CD4-positive, alpha-beta T cell treated with Interleukin-4 for 4 hours (primary cell): ENCODE measurements at regions not wholly inside any gene's neighbourhood (a gene's known extent, or its start where the extent isn't known, plus 50 kb on each side); places are given as distances from the start of the nearest gene placed in this dataset.
"Not testable (repeated sequence)": the region's sequence is repeated elsewhere in the genome, so short reads cannot be mapped to it uniquely, and the experiment has no call there.

Experiments used
- DNase-seq: peaks from one replicate; pipeline ENCODE4 v3.0.0-alpha.2; 2020

- DNase-seq = not testable (repeated sequence)
Observed at GRCh38 chr1:219863816-219864215, 64.5 kb downstream of the SLC30A10 start.

GRCh38 chr1:219862366-219862765, 66.0 kb downstream of the SLC30A10 start:
- DNase-seq = no peak

DNA sequence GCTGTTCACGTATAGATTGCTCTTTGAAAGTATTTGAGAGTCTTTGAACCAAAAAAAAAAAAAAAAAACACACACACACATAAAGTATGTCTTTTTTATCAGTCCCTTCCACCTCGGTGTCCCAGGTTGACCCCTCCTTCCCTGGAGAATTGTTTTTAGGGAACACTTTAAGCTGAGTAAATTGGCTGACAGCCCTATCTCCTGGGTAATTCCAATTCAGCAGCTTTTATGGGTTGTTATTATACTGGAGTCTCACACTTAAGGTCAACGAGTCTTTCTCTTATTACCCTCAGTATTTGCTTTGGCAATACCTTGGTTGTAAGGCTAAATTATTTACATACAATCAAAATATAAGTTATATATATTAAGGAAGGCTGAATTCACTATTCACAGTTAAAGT, 69.4 kb downstream of the SLC30A10 start:
- no peak for DNase-seq

- no peak for DNase-seq
Observed at GRCh38 chr1:219847215-219847855, 81.0 kb downstream of the SLC30A10 start.

DNA sequence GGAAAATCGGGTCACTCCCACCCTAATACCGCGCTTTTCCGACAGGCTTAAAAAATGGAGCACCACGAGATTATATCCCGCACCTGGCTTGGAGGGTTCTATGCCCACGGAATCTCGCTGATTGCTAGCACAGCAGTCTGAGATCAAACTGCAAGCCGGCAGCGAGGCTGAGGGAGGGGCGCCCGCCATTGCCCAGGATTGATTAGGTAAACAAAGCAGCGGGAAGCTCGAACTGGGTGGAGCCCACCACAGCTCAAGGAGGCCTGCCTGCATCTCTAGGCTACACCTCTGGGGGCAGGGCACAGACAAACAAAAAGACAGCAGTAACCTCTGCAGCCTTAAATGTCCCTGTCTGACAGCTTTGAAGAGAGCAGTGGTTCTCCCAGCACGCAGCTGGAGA, 88.8 kb downstream of the SLC30A10 start:
- DNase-seq = not testable (repeated sequence)

DNA sequence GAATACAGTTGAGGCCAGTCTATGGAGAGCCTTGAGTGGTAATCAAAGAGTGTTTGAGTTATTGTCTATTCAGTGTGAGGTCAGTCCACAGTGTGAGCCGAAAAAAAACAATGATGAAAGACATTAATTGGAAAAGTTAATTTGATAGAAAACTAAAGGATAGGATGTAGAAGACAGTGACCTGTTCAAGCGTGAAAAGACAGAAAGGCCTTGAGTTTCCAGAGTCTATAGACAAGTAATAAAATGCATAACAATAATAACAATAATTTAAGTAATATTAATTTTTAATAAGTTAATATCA, 90.4 kb downstream of the SLC30A10 start:
- DNase-seq = no peak

GRCh38 chr1:219837274-219837993, 90.9 kb downstream of the SLC30A10 start:
- peak; percentile 8 for DNase-seq

- DNase-seq = no peak
Observed at GRCh38 chr1:219834314-219834917, 93.9 kb downstream of the SLC30A10 start.

GRCh38 chr1:219833214-219833815, 95.0 kb downstream of the SLC30A10 start:
- DNase-seq = no peak

DNA sequence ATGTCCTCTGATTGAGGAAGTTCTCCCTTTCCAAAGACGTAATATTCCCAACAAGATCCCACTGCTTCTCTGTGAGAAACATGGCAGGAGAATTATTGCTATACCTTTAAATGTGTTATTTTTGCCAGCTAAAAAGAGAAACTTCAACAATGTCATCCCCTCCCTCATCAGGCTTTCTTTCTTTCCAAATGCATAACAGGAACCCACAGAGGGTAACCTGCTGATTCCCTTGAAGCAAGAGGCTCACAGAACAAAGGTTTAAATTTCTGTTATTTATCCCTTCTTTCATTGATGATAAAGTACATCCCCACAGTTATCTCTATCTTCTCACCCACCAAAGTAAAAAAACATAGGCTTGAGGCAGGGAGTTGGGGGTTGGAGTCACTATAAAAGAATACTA, 102.1 kb downstream of the SLC30A10 start:
- no peak for DNase-seq

DNA sequence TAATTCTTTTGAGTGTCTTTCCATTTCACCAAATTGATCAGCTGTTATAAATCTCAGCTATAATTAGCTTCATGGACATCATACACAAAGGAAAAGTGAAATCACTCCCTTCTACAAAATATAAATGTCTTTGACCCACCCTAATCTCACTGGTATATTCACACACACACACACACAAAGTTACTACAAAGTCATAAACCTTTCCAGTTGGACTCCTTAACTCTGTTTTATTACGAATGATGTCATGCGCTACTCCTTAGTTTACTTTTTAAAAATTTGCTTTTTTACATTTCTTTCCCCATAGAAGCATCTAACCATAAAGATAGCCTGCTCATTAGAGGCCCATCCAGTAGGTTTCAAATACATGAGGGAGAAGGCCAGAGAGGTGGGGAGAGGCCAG, 103.0 kb downstream of the SLC30A10 start:
- DNase-seq = no peak

DNA sequence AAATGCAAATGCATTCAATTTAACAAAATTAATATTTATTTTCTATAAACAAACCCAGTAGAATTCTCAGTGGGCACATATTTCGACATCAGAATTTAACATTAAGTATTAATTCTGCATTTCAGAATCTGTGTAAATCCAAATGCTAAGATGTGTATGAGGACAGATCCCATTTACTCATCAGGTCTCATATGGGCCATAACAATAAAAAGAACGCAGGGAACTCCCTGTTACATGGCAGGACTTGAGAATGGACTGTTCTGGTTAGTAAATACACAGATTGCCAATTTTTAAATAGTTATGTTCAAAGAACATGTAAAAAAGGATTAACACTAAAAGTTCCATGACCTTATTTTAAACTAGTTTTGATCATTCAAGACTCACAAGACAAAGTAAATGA, 104.0 kb downstream of the SLC30A10 start:
- no peak for DNase-seq

GRCh38 chr1:219820551-219820950, 107.8 kb downstream of the SLC30A10 start:
- no peak for DNase-seq

GRCh38 chr1:219817914-219818313, 110.4 kb downstream of the SLC30A10 start:
- DNase-seq = no peak

DNA sequence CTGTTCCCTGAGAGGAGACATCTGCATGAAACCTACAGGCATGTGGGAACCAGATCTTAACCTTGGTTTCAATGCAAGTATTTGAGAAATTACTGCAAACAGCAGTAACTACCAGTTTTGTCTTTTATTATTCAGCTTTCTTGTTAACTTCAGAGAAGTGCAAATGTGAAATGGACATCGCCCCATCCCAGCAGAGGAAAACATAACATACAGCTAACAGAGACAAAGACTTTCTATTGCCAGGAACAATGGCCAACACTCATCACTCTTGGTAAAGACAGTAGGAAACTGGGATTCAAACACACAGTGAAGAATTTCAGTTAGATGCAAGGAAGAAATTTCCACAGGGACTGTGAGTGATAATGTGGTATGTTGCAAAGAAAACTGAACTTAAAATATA, 115.1 kb downstream of the SLC30A10 start:
- no peak for DNase-seq

- no peak for DNase-seq
Observed at GRCh38 chr1:219812491-219813203, 115.7 kb downstream of the SLC30A10 start.

- no peak for DNase-seq
Observed at GRCh38 chr1:219812086-219812485, 116.3 kb downstream of the SLC30A10 start.

DNA sequence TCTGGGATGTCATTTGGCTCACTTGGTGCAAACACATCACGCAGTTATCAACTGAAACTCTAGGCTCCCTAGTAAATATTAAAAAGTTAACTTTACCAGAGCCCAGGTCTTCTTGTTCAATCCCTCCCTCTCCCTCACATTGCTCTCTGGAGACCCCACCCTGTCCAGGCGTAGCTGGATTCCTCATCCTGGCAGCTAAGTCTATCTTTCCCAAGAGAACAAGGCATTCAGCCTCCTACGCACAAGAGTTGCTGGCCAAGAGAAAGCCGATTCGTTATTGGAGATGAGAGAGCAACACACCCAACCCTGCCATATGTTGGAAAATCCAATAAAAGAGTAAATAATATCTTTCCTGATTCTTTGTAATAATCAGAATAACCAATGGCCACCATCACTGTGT, 117.9 kb downstream of the SLC30A10 start:
- DNase-seq = no peak

DNA sequence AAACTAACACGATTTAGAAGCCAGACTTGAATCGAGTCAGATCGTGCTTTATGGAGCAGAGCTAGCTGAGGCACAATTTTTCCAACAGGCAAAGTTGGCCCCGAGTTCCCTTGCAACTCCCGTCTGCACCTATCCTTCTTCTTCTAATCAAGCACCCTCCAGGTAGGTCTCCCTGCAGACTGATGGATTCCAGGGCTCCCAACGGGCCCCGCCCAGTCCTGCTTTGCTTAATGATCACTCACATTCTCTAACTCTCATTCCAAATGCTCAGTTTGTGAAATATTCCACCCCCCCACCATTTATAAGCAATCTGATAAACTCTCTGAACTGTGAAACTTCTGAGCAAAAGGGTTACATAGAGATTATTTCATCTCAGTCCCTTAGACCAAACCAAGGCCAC, 119.6 kb downstream of the SLC30A10 start:
- DNase-seq = no peak

GRCh38 chr1:219806642-219807041, 121.7 kb downstream of the SLC30A10 start:
- DNase-seq = no peak

DNA sequence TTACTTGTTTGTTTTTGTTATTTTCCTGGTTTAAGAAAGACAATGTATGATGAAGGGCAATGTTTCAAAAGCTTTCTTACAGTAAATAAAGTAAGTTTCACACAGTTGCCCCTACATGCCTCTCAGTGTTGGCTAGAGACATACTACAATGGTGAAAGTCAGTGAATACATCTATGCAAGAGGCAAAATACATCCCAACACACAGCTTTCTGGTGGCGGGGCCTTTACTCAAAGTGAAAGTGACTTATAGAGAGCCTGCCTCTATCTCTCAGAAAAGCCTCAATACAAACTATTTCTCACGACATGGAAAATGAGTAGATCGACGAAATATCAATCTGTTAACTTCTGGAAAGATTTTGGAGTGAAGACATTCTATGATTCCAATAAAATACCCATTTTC, 122.3 kb downstream of the SLC30A10 start:
- no peak for DNase-seq

DNA sequence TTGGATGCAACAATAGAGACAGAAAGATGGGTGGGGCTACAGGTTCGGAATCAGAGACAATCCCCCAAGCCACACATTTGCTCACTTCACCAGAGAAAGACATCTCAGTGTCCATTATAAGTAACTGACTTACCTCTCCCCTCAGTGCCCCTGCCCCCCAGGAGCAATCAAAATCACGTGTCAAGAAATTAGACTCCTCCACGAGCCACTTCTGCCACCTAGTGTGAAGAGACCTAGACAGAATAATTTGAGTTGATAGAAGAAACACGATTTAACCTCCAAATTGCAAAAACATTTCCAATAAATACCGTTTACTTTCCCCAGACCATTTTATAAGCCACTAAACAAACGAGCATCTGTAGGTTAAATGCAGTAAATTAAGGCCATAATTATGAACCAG, 123.2 kb downstream of the SLC30A10 start:
- no peak for DNase-seq

DNA sequence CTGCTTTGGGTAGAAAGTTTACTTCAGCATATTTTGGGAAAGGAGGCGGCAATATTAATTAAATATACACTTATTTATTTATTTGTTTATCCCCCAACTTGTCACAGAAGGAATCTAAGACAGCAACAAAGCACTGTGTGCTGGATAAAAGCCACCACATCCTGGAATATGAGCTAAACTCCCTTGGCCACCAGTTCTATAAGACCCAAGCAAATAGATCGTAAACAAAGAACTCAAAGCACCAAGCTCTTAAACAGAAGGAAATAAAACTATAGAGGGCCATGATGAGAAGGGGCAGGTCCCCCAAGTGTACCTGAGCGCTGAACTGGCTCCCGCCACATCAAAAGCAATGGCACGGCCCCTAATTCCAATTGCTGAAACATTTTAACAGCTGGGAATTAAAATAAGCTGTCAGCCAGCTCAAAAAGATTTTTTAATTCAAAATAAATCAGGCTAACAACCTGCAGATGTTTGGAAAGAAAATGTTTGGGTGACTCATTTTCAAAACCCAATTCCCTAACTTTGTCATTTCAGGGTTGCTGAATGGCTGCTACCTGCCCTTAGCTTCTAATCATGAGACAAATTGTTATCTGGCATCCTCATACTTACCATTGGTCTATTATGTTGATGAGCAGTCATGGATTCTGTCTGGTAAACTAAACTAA, 127.1 kb downstream of the SLC30A10 start:
- no peak for DNase-seq
